HG02588 (cell line): ENCODE measurements at regions not wholly inside any gene's neighbourhood (a gene's known extent, or its start where the extent isn't known, plus 50 kb on each side); places are given as distances from the start of the nearest gene placed in this dataset.

Source experiments
- ATAC-seq: cut with Tn5 transposase; IDR thresholded peaks from one replicate; pipeline ENCODE4 v1.9.1; 2021; ENCODE audit warnings: mild to moderate bottlenecking, moderate library complexity; ENCODE audit not compliant: unreplicated experiment

DNA sequence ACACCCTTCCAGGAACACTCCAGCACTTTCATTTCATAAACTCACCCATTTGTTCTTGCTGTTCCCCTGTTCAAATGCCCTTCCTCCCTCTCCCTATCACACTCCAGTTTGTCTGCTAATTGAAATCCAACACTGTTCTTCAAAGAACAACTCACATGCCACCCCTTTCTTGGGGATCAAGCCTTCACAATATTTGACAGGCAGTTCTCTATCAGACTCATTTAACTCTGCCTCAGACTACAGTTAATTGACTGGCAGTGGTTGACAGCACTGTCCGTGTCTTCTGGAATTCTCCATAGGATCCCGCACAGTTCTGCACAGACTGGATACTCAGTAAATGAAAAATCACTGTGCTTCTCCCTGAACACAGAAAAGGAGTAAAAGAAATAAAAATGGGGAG lies 87.8 kb downstream of the PMP22 start:
- no peak for ATAC-seq

DNA sequence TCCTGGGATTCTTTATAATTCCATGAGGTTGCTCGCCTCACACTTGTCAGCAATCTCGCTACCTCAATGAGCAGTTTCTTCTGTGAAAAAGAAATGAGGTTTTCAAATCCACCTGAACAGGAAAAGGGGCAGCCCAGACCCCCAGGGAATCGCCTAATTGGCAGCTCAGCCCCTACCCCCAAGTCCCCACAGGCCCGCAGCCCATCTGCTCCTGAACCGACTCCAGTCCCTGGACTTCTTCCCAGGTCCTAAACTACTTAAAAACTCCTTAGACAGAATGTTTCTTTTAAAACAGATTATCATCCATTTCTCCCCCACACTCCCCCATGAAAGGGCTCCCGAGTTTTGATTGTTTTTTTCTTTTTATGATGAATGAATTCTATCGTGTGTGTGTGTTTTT lies 89.8 kb downstream of the PMP22 start:
- ATAC-seq: no peak

DNA sequence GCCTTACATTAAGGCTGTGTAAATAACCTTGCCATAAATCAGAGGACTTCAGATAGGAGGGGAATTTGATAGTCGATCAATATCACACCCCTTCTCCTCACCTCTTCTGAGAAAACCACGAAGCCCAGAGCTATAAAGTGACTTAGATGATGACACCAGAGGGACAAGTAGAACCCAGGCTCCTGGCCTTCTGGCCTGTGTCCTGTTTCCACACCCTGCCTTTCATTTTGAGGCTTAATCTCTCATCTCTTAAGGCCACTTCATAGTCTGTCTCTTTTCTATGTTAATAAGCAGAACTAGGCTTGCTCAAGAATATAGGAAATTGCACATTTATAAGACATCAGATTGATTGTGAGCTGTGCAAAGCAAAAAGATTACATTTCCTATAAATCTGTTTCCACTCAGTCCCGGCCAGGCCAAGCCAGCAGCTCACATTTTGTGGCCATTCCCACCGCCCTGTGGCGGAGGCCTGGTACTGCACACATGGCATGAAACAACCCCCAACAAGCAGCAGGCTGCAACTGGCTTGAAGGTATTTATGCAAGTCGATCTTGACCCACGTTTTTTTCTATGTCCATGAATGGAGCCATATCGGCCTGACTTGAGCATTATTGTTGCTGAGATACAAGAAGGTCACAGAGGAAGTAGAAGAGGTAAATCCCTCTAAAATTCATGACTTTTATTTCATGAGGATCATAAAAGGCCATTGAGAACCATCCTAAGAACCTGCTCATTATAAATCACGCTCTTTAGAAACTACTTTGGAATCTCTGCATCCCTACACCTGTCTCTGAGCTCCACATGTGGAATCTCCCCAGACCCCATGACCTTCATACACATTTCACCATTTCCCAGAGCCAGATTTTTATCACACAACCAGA lies 93.7 kb downstream of the PMP22 start:
- peak; percentile 64 for ATAC-seq

DNA sequence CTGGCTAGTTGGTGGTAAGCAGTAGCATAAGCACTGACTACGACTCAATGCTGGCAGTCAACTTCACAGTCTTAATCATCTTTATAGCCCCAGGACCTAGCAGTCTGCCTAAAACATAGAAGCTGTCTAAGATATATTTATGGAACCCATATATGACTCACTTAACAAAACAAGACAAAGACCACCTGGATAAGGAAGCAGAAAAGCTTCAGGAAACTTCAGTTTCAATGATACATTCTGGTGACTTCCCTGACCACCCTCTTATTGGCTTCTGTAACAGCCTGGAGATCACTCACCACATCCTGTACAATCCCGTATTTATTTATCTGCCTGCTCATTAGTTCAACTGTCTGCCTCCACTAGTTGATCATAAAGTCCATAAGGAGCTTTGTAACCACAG lies 95.5 kb downstream of the PMP22 start:
- ATAC-seq: no peak

DNA sequence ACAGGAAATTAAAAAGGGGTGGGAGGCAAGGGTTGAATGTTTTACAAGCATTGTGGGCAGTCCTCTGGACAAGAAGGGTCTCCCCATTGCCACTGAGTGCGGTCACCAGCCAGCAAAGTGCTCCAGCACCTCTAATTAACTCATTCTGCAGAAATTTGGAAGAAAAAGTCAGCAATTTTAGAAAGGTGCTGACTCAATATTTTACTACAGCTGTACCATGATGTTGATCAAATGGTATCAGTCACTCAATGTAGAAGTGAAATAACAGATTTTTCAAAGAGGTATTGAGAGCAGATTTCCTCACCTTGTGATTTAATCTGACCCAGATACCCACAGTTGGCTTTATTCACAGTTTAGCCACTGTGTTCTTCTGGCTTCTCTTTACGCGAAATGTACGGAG lies 96.7 kb downstream of the PMP22 start:
- ATAC-seq: no peak

DNA sequence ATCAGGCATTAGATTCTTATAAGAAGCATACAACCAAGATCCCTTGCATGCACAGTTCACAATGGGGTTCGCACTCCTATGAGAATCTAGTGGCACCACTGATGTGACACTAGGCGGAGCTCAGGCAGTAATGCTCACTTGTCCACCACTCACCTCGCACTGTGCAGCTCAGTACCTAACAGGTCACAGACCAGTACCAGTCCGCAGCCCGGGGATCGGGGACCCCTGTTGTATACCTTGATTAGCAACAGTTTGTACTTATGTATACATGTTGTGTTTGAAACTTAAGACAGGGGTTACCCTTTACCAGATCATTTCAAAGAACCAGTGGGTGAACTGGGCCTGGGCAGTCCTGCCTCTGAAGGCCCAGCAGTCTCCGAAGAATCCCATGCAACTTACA lies 103.7 kb downstream of the PMP22 start:
- ATAC-seq: no peak

DNA sequence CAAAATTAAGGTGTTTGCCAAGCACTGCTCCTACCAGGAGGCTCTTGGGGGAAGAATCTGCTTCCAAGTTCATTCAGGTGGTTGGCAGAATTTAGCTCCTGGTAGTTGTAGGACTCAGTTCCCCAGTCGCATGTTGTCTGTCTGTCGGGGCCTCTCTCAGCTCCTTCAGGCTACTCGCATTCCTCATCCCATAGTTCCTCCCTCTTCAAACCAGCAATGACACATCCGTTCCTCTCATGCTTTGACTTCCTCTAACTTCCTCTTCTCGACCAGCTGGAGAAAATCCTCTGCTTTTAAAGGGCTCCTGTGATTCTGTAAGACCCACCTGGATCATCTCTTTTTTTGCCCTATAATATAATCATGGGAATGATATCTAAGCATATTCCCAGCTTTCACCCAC lies 108.1 kb downstream of the PMP22 start:
- ATAC-seq: no peak

DNA sequence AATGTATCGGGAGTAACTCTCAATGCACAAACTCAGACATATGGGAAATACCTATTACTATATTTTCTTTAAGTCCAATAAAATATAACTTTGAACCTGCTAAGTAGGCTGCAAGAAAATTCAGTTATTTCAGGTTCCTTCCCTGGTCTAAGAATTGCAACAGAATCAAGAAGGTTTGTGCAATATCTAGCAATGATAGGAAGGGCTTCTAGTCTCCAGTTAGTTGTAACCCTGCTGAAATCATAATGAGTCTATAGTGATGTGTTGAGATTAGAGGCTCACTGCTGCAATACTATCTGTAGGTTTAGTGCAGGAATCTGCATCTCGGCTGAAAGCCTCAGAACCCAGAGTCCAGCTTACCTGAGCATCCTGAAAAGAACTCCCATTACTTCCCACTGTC lies 110.5 kb downstream of the PMP22 start:
- ATAC-seq: no peak

DNA sequence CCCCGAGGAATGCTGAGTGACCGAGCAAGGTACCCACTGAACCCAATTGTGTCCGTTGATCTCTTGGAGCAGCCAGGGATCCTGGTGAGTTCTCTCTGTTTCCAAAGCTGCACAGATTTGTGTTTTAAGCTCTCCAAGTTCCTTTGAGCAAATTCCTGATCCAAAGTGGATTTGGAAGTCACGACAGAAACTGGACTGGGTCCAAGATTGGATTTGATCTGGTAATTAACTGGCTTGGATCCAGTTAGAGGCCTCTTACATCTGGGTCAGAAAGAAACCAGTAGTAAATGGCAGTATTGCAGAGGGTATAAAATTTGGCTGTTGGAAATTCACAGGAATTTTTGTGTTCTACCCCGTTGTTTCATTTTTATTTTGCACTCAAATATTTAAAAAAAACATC lies 119.5 kb downstream of the PMP22 start:
- ATAC-seq: no peak

DNA sequence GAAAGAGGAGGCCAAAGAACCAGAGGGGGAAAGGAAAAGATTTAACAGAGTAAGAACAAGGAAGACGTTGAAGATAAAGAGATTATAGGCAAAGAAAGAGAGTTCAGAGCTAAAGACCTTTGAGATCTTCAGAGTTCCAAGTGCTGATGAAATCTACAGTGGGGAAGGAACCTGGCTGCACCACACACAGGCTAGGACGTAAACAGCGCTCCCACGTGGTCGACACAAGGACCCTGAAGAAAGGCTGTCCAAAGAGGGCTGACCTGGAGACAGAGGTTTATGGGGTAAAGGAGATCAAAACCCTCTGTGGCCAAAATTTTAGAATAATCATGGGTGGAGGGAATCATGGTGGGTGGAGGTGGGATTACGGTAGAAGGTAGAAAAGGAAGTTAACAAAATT lies 121.6 kb downstream of the PMP22 start:
- no peak for ATAC-seq

DNA sequence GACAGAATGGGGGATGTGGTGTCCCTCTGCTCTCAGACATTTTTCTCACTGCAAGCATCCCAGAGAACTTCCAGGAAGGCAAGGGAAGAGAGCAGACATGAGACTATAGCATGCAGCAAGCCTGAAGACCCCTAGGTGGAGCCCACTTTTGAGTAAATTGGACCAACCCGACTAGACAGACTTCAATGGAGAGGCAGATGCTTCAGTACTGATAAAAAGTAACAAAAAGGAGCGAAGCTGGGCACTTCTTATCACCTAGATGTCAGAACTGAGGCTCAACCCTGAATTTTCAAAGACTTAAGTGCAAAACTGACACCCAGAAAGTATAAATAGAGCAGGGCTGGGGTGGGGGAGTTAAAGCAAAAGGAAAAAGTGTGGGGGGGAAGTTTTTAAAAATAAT lies 130.8 kb downstream of the PMP22 start:
- ATAC-seq: no peak

DNA sequence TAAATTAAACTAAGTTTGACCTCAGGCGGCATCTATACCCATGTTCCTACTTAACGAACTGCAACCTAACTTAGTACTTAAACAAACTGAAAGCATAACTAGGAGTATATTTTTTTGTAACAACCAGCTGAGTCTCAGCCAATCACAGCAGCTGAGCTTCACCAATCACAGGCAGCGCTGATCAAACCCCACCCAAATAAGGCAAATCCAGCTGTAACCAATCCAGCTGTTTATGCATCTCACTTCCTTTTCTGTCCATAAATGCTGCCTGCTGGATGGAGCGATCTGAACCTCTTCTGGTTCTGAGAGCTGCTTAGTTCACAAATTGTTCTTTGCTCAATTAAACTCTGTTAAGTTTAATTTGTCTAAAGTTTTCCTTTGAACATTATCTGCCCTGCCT lies 131.3 kb downstream of the PMP22 start:
- no peak for ATAC-seq

DNA sequence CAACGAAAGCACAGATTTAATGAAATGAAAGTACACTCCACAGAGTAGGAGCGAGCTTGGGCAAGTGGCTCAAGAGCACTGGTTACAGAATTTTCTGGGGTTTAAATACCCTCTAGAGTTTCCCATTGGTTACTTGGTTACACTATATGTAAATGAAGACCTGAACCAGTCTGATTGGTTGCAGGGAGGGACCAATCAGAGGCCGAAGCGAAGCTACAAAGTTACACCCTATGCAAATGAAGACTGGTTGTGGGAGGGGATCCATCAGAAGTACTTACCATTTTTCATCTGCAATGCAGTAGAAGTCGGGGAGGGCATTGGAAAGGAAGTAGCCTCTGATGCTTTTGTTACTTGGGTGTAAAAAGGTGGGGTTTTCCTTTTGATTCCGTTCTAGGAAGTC lies 132.0 kb downstream of the PMP22 start:
- ATAC-seq: no peak

DNA sequence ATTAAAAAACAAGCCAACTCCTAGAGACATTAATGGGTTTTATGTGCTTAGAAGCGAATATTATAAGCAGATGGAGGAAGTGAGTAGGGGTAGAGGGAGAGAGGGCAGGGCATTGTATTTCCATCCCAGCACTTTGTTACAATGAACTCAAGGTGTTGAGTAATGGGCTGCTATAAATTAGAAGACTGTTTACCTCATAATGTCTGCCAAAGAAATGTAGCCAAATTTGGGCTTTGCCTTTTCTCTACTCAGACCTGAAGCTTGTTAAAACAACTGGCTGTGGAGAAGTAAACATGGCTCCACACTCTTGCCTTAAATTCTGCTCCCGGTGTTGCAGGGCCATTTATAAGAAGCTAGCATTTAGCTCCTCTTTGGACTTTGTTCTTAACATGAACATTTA lies 134.7 kb downstream of the PMP22 start:
- ATAC-seq: no peak

DNA sequence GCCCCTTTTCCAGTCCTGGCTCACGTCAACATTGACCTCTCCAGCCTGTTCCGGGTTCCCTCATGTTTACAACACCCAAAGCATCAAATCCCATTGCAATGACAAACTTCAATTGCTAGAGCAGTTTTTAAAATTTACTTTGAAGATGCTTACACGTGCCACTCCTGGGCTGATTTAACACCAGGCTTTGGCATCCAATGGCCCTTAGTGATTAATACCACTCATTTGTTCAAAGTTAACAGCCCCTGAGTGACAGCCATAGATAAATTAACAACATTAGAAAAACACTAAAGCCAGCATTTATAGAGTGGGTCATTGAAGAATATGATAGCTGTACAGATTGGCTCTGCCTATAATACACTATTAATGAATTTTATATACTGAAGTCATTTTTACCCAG lies 135.1 kb downstream of the PMP22 start:
- ATAC-seq: no peak

DNA sequence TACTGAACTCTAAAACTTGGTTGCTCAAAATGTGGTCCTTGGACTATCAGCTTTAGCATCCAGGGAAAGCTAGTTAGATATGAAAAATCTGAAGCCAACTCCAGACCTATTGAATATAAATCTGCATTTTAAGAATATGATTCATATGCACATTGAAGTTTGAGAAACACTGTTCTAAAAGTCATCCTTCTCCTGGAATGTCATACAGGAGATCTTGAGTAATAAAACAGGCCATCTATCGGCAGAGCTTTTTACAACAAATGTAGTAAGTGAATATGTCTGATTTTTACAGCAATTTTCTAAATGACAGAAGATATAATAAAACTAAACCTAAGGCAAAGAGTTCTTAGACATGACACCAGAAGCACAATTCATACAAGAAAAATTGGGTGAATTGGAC lies 140.4 kb downstream of the PMP22 start:
- no peak for ATAC-seq

DNA sequence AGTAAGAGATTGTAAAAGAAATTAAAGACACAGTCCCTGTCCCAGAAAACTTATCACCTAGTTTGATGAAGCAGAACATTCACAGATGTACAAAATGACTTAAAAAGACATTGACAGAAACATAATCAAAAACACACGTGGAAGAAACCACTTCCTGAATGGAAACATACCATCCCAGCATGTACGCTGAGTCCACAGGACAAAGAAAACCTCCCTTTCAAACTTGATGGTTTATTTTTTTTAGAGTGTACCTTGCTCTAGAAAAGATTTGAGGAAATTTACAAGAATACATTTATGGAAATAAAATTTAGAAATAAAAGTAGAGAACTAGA lies 140.9 kb downstream of the PMP22 start:
- no peak for ATAC-seq

DNA sequence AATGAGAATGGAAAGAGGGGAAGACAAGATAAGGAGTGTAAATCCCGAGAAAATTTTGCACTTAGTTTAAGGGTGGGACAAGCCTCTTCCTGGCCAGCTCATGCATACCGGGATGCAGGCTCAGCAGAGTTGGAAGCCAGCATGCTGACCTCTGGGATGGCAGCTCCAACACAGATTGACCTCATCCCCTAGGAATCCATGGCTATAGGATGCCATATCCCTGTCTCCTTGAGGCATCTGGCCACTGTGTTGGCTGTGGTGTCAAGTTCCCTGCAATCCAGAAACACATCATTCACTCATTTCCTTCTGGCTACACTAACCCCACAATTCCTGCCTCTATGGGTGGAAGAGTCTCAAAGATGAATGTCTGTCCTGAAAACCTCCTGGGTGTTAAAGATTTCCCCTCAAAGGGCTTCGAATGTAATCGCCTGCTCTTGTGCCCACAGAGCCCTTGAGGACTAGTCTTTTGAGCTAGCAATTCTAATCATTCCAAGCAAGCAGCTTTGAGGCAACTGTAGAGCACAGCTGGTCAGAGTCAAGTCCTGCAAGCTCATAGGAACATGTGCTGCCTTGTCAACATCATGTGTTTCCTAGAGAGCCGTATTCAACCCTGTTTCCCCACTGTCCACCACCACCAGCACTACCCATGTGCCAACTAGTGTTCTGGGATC lies 141.4 kb downstream of the PMP22 start:
- no peak for ATAC-seq

DNA sequence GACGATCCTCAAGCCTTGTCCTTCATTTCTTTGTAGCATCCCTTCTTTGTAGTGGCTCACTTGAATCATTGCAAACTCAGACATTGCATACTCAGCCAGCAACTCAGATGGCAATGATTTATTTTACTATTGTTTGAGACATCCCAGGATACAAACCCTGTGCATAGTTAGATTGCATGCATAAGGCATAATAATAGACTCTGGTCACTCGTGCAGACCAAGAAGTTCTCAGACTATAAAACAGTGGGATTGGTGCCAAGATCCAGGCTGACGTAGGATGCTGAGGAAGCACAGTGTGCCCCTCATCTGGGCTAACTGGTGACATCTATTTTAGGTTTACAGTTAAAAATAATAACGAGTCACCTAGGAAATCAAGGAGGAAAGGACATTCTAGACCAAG lies 142.3 kb downstream of the PMP22 start:
- no peak for ATAC-seq

DNA sequence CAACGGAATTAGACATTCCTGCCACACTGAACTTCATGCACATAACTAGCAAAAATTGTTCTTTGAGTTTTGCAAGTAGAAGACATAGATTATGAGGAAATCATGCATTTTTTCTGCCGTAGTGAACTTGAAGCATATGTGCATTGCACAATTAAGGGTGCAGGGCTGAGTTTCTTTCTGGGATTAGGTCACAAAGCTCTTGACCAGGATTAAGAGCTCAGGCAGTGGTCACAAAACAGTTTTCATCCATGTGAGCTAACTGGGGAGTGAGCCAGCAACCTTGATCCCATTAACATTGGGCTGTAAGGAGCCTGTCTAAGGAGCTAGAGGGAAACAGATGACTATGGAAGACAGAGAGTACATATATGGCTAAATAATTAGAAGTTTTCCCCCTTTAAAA lies 143.7 kb downstream of the PMP22 start:
- no peak for ATAC-seq

DNA sequence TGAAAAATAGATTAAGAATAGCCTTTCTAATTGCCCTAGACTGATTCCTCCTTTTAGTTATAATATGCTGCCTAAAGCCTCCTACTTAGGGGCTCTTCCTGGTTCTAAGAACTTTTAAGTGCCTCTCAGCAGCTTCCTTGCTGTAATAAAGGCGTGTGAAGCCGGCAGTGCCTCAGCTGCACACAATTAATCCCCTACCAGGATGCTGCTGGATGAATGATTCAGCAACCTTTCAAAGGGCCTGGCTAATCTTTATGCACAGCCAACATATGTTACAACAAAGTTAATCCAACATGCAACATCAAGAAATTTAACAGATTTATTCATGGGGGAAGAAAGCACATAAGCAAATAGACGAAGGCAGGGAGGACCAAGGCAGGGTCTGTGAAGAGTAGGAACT lies 145.2 kb downstream of the PMP22 start:
- no peak for ATAC-seq

DNA sequence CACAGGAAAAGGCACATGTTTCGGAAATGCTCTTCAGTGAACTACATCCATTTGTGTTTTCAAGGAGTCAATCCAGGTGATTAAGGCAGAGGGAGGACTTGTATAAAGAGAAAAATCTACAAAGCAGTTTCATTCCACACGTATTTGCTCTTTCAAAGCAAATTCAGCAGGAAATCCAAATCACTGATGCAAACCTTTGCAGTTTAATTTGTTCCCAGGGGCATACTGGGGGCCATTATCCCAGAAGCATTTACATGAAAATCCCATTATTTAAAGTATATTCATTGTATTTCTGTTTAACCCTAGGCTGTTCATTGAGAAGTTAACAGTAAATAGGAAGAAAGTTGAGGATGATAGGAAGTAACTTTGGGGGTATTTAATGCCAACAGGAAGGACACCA lies 147.9 kb downstream of the PMP22 start:
- ATAC-seq: no peak
